HG02970 (cell line): ENCODE measurements at regions not wholly inside any gene's neighbourhood (a gene's known extent, or its start where the extent isn't known, plus 50 kb on each side); places are given as distances from the start of the nearest gene placed in this dataset.

Experiments used
- ATAC-seq: cut with Tn5 transposase; IDR thresholded peaks from one replicate; pipeline ENCODE4 v1.9.1; 2021; ENCODE audit warnings: mild to moderate bottlenecking, moderate library complexity, moderate number of reproducible peaks; ENCODE audit not compliant: unreplicated experiment, low FRiP score

DNA sequence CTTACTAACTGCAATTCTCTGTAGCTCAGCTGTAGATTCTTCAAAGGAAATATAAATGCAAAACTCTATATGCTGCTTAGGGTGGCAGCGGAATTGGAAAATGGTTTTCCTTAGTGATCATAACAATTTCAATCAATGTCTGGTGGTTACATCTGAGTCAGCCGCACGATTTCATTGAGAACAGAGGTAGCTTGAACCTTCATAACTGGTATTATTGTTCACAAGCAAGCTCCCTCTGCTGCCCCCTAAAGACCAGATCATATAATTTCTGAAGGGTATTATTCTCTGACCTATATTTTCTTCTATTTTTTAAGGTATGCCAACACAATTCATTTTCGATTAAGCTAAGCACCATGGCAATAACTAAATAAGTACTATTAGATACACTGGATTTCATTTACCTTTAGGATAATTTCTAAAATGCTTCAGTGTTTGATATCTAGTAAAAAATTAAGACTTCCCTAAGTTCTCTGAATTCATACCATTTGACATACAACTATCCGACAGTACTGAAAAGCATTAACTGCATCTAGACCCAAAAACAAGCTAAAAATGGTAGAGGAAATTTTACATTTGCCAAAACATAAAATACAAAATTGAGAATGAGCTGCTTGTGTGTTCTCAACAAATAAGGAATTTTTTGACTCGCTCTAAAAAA lies 181.1 kb upstream of the SPEF2 start:
- no peak for ATAC-seq

DNA sequence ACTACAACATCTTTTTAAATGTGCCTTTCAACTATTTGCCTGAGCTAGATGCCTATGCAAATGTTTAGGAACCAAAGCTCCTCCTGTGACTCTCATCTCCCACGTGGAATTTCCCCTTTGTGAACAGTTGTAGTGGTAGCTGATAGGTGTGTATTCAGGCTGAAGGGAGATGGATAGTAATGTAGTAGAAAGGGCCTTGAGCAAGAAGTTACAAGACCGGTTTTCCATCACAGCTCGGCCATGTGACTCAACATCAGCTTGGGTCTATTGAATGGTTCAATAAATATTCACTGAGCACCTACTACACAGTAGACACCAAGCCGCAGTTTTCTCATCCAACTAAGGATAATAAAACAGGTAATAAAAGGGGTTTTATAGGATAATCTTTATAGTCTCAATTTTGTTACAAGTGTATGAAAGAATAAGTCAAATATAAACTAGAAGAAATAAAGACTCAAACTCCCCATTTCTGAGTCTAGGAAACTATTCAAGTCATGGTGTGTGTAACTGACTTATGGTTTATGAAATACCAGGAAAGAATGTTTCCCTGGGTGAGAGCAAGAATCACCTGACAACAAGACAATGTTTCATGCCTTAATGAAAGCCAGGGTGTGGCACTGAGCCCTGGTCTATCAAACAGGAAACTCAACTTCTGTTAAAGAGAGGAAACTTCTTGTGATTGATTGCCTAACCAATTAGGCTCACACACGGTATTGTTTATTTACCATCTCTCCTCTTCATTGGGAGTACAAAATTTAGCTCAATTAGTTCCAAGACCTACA lies 187.1 kb upstream of the SPEF2 start:
- ATAC-seq, result no peak

DNA sequence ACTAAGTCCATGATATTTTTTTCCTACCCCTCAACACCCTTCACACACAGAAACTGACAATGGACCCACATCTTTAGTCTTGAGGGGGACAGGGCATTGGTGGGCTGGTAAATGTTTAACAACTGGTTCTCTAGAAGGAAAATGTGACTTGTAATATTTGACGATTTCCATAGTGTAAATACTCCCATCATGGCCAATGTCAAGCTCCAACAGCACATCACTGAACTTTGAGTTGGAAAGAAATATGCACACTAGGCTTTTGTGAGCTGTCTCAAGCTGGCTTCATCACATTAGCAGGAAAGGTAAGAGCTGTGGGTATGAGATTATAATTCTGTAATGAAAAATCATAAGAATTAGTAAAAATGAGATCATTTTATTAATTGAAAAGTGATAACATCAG lies 189.9 kb upstream of the PRLR start:
- no peak for ATAC-seq

DNA sequence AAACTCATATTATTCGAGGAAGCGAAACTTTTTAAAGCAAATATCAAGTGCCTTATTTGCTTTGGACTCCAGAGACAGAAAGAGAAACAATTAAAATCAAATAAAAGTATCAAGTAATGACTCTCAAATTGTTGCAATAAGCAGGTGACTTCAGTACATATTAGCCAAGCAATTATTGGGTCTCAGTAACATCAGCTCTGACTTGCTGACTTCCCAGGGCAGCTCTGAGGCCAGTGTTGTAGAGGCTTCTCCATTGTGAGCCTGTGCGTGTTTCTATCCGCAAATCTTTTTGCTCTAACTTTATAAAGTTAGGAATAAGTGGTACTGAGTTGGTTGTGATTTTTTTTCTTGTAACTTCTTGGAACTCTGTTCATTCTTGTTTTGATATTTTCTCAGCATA lies 186.8 kb upstream of the PRLR start:
- ATAC-seq, result no peak

DNA sequence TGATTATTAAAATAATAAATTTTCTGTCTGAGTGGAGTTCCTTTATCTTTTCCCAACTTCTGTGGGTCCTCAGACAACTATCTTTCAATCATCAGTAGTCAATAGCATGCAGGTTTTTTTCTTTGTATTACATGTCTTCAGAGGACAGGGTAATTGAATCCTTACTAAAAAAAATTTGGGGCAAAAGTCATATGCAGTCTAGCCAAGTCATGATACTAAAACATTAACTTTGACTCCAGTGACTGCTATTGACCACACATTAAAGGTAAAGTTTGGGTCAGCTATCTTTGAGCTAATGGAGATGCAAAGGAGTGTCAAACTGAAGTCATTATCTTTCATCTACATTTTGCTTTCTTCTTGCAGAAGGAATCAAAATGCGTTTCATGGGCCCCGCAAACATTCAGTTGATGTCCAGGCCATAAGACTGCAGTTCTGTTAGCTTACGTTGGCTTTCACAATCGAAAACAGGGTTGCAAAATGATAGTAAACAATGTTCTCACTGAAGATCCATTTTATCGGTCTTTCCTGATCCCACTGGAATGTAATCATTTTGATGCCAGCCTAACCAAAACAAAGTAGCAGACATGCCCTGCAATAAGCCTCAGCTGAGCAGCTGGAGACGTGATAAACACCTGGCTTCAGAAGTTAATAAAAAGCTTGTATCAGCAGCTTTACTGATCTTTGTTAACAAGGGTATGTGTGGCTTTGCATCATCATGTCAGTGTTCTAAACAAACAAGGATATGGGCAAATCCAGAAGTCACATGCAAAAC lies 186.1 kb upstream of the PRLR start:
- ATAC-seq, result no peak

DNA sequence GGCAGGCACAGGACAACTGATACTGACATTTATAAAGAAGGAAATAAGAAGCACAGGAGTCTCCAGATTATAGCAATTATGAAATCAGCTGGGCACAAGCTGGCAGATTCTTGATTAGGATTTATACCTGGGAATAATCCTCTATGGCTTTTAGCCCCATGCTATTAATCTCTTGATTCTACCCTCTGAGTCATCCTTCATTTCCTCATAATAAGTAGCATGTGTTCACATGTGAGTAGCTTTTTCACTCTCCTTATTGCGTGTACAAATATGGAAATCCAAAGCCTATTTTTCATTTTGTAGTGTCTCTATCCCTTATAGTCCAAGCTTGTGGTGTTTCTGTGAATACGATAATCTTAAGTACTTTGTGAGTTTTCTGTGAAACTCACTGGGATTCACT lies 185.0 kb upstream of the PRLR start:
- no peak for ATAC-seq

DNA sequence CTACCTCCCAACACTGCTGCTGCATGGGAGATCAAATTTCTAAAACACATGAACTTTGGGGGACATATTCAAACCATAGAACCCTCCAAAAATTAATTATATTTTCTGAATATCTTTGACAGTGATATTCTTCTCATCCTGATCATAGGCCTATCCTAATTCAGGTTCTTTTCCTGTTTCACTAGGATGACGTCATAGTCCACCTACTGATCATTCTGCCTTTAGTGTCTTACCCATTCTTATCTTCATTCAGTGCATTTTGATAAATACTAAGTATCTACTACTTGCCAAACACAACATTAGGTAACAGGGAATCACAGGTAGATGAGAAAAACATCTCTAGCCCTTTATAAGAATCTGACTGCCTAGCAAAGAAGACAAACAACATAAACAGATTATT lies 179.1 kb upstream of the PRLR start:
- no peak for ATAC-seq

DNA sequence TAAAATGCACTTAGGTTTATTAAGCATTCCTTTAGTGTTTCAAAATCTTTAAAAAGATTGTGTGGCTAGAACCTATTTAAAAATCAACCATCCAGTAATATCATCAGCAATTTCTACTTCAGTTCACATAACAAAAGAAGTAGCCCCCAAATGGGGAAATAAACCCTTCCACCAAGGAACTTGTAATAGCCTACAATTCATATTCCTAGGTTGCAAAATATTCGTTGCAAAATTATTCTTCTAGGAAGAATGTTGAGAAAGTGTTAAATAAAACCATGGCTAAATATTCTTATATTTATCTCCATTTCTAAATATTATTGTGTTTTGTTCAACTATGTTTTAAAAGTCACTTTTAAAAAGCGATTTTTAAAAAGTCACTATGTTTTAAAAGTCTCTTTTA lies 177.9 kb upstream of the PRLR start:
- ATAC-seq, result no peak

DNA sequence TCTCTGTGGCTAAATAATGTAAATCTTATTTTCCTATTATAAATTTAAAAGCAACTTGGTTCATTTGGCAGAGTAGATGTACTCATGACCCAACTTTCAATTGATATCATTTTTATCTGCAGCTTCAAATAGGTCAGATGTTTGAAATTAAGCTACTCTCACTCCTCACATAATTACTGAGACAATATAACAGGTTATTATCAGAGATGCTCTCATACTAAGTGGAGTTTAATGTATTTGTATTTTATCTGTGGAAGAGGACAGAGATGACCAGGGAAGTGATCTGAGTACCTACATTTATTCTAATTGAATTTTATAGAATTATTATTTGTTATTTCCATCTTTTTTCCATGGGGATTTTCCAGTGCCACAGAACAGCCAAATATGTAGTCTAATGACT lies 177.4 kb upstream of the PRLR start:
- no peak for ATAC-seq

DNA sequence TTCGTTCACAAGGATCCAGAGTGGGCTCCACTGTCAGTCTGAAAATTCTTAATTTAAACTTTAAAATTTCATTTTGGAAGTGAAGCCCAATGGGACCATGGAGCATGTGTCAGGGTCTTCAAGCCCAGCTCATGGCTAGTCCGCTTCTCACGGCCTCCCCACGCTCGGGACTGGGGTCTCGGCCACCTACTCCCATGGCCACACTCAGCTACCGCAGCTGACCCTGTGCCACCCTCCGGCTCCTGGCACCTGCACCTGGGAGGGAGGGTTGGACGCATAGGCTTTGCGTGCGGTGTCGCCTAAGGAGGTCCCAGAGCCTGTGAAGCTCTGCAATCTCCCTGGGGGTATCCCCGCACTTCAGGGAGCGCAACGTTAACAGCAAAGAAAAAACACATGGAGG lies 175.7 kb upstream of the PRLR start:
- no peak for ATAC-seq

DNA sequence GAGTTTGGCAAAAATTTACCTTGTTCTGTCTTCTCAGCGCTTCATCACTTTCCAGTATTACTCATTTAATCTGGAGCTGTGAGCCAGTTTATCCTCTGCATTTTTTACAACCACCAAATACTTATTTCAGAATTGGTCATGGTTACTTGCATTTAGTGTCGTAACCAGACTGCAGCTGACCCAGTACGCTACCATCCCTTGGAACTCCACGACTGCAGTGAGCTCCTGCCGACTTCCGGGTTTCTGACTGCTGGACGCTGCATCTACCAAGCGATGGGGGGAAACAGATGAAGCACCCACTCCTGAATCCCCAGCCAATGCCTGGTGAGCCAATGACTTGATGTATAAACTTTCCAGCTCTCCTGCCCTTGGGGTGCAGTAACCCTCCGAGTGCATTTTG lies 174.4 kb upstream of the PRLR start:
- ATAC-seq, result no peak

DNA sequence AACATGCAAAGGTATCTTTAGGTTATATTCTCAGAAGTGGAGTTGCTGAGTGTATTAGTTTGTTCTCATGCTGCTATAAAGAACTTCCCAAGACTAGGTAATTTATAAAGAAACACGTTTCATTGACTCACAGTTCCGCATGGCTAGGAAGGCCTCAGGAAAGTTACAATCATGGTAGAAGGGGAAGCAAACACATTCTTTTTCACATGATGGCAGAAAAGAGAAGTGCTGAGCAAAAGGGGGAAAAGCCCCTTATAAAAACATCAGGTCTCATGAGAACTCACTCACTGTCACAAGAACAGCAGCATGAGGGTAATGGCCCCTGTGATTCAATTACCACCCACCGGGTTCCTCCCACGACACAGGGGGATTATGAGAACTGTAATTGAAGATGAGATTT lies 163.6 kb upstream of the PRLR start:
- no peak for ATAC-seq

DNA sequence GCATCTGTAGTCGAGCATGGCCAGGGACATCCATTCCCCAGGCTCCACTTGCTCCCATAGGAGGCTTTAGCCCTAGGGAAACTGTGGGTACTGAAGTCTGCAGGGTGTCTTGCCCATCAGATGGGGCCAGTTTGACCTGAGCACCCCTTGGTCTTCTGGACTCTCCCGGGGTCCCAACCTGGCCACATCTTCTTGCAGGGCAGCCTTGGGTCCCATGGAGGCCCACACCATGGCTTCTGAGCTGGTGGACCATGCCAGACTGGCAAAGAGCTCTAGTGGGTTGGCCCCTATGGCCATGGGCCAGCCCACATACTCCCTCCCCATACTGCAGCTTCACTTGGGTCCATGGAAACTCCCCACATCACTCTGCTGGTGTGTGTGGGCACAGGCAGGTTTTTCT lies 154.4 kb upstream of the PRLR start:
- ATAC-seq, result no peak

DNA sequence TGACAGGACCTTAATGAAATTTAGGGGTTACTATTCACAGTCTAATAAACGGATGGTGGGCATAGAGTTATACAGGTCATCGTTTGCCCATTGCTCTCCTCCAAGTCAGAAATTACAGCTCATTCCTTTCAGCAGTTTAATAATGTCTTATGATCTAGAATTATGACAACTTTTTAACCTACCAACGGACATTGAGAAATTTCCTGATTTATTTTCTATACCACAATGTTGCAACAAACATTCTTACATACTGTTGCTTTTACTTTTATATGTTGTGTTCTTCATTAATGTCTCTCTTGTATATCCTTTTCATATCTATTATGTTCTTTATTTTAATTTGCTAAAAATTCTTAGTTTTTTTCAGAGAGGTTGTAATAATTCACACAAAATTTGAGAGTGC lies 152.8 kb upstream of the PRLR start:
- ATAC-seq, result no peak

DNA sequence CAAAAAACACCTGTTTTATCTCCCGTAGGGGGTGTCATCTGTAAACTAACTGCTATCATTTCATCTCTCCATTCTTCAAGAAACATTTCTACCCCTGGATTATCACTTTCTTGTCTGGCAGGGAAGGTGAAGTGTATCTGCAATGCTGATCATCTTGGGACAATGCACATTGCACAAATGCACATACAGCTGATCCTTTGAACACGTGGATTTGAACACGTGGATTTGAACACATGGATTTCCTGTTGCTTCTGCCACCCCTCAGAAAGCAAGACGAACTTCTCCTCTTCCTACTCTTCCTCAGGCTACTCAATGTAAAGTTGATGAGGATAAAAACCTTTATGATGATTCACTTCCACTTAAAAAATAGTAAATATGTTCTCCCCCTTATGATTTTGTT lies 147.4 kb upstream of the PRLR start:
- no peak for ATAC-seq

DNA sequence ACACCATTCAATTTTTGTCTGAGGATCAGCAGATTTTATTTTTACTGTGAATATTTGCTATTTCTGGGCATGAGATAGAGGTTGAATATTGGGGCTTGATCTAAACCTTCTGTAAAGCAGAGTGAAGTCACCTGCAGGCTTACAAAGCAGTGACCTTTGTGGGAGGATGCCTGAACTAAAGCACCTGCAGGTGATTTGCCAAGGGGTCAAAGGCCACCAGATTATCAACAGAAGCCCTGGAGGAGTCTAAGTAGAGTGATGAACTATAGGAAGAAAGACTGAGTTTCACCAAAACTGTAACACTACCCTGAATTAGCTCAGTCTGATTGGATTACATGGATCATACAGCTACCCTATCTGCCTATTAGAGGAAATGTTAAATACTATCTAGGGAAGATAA lies 144.3 kb upstream of the PRLR start:
- ATAC-seq, result no peak

DNA sequence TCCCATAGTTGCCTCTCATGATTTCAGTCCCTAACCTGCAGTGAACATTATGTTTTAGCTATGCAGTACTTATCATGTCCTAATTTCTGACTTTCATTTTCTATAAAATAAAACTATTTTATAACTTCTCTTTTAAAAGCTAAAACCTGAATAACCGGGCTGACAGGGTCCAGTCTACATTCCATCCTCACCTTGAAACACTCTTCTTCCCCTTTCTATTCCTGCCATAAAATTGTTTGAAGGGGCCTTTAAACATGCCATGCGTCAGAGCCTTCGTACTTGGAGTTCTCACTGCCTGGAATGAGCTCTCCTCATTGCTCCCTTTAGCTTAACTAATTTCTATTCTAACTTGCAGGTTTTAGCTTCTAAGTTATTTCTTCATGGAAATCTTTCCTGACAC lies 143.0 kb upstream of the PRLR start:
- ATAC-seq, result no peak

DNA sequence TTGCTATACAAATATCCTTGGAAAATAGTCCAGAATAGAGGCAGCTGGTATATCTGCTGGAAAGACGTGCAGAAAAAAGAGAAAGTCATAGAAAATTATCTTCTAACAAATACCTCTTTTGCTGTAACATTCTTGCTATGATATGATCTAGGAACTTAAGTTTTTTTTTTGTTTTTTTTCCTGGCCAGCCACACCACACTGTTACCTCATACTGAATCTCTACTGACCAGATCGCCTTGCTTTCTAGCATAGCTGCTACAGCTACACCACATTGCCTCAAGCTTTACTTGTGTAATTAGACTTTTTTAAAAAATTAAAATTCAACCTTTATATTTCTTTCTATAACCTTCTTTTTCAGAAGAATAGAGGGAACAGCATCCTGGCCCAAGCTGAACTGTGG lies 142.2 kb upstream of the PRLR start:
- ATAC-seq, result no peak

DNA sequence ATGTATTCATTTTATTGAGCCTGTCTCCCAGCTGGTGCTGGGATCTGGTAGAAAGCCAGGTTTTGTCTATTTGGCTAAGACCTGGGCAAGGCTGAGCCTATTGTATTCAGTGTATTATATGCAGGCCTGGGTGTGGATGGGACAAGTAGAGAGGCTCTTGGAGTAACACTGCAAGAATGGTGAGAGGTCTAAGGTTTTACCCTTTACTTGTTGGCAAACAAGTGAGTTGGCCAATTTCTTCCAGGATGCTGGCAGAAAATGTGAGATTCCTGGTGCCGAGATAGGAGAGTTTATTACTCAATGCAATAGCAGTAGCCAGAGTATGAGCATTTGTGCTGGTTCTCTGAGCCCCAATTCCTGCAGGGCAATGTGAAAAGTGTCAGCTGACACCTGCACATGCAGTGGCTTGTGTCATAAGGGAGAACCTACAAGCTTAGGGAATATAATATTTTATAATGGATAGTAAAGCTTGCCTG lies 141.7 kb upstream of the PRLR start:
- ATAC-seq, result no peak

DNA sequence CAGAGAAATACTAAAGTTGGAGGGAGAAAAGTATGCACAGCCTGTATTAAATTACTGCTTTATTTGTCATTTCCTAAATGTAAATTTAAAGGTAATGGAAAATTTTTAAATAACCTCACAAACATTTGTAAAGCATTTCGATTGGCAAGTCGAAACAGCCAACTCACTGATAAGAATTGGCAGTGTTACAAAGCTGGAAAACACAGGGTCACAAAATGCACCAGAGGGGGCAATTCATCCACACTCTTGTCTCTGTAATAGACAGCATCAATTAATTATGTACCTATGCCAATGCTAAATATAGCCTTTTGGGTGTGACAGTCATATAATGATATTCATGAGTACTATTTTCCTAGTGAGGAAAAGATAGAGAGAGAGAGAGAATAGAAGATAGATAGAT lies 140.6 kb upstream of the PRLR start:
- ATAC-seq, result no peak

DNA sequence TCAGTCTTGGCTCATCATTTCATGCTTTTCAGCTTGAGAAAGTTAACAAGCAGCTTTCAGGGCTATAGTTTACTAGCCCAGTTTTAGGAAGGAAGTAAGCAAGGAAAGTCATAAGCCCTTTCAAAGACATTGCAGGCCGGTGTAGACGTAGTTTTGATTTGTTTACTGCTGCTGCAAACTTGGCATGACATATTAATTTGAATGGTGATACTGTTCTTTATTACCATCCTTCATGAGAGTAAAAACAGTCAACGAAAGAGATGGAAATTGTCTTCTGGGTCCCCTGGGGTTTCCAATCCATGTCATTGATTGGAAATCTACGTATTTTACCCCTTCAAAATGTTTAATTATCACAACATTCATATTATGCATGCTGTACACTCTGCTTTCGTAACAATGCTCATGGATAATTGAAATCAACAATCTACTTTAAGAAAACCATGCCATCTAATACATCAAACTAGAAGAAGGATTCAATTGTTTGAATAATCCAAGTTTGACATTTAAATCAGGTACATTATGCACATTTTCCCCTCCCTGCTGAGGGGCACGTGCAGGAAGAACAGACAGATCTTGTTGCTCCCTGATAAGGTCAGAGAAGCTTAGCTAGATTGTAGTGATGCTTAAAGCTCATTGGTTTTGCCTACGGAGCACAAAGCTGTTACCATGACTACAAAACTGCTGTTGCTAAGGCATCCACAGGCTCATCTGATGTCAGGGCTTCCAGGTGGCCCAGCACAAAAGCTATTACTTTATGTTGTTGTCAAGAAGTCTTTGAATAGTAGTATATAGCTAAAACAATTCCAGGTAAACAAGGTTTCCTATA lies 139.9 kb upstream of the PRLR start:
- no peak for ATAC-seq
